ENCODE measurements at regions not wholly inside any gene's neighbourhood (a gene's known extent, or its start where the extent isn't known, plus 50 kb on each side); places are given as distances from the start of the nearest gene placed in this dataset.

DNA sequence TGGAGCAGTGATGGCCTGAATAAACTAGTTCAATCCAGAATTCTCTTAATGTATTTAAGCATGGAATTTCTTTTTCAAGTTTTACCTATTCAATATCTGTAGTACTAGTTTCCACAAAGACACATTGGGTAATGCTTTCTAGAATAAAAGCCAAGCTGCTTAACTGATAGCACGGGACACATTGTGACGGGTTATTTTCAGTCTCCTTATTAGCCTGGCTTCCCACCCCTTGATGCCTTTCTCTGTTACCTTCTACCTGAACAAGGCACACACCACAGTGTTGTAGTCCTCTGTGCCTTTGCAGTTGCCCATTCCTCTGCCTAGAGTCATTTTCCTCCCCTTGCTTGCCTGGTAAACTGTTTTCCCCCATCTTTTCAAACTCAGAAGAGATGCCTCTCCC, 139.1 kb downstream of the HDGFL1 start:
- TF ChIP-seq, protein P1, sequence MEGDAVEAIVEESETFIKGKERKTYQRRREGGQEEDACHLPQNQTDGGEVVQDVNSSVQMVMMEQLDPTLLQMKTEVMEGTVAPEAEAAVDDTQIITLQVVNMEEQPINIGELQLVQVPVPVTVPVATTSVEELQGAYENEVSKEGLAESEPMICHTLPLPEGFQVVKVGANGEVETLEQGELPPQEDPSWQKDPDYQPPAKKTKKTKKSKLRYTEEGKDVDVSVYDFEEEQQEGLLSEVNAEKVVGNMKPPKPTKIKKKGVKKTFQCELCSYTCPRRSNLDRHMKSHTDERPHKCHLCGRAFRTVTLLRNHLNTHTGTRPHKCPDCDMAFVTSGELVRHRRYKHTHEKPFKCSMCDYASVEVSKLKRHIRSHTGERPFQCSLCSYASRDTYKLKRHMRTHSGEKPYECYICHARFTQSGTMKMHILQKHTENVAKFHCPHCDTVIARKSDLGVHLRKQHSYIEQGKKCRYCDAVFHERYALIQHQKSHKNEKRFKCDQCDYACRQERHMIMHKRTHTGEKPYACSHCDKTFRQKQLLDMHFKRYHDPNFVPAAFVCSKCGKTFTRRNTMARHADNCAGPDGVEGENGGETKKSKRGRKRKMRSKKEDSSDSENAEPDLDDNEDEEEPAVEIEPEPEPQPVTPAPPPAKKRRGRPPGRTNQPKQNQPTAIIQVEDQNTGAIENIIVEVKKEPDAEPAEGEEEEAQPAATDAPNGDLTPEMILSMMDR (IDR thresholded peaks at IDR 0.05) = no peak
- no peaks in the 10 kb centered on the region for H3K36me3 ChIP-seq
- H3K9me3 ChIP-seq = no peaks in the 10 kb centered on the region
- H3K27me3 ChIP-seq = no peaks in the 10 kb centered on the region
- H3K4me1 ChIP-seq = no peaks in the 10 kb centered on the region
- DNase-seq (ENCODE audit: low spot score) = no peak
- H3K27ac ChIP-seq = no peak overlapping the region
- H3K4me3 ChIP-seq = no peak overlapping the region

DNA sequence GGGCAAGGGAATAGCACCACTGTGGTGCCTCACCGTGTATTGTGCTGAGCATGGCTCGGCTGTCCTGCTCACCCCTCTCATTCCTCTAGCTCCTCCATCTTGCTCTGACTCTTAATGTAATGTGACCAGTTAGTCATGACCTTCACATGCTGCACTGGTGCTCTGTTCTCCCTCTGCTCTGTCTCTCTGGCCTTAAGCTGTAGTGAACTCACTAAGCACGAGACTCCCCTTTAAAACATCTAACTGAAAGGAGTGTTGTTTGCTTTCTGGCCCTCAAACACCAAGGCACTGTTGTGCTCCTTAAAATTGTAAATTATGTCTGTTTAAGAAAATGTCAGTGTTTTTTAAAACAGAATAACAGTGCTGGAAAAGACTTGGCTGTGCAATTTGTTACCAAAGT, 140.4 kb downstream of the HDGFL1 start:
- DNase-seq (ENCODE audit: low spot score) = no peak
- Histone ChIP-seq H3K27ac (no peak overlapping the region), H3K4me3 (no peak overlapping the region), H3K27me3 (no peaks in the 10 kb centered on the region), H3K4me1 (no peaks in the 10 kb centered on the region), H3K9me3 (no peaks in the 10 kb centered on the region), H3K36me3 (no peaks in the 10 kb centered on the region)
- TF ChIP-seq, protein P1 (IDR thresholded peaks at IDR 0.05) = no peak

DNA sequence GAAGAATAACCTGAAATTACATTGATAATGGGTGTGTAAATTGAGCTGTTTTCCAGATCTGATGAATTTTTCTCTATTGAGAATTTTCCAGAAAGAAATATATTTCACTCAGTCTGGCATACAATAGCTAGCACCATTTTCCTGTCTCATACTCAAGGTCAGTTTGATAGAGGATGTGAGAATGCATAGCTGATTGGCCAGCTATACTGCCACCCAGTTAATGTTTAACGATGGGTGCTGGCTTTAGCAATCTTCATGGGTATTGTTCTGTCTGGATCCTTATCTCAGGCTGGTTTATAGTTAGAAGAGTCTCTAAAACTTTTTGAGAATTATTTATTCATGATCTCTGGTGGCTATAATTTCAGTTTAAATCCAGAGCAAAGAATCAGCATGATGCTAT, 147.4 kb downstream of the HDGFL1 start:
- no peaks in the 10 kb centered on the region for H3K27me3 ChIP-seq
- no peaks in the 10 kb centered on the region for H3K36me3 ChIP-seq
- no peak overlapping the region for H3K27ac ChIP-seq
- H3K4me1 ChIP-seq = no peaks in the 10 kb centered on the region
- no peak for DNase-seq (ENCODE audit: low spot score)
- H3K4me3 ChIP-seq = no peak overlapping the region
- TF ChIP-seq, protein P1 (IDR thresholded peaks at IDR 0.05) = no peak
- H3K9me3 ChIP-seq = no peaks in the 10 kb centered on the region

DNA sequence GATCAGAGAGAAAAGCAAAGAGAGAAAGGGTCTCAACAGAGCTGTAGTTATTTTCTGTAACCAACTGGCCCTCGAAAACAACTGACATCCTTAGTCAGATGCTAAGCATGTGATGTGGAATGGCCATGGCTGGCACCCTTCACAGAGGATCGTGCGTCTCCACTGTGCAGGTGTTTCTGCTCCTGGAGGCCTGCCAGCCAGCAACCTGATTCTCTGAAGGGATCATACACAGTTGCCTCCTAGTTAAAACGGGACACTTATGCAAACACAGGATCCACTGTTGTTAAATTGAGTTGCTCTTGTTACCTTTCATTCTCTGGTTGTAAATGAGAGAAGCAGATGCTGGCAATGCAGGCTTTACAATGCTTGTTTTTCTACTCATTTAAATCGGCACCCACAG, 148.5 kb downstream of the HDGFL1 start:
- Histone ChIP-seq H3K4me1 (no peaks in the 10 kb centered on the region), H3K9me3 (peaks cover 0 to 12% of the 10 kb centered on the region in 2 donors), H3K27ac (no peak overlapping the region), H3K36me3 (no peaks in the 10 kb centered on the region), H3K27me3 (no peaks in the 10 kb centered on the region), H3K4me3 (no peak overlapping the region)
- DNase-seq (ENCODE audit: low spot score) = no peak
- TF ChIP-seq, protein P1 (IDR thresholded peaks at IDR 0.05) = no peak

DNA sequence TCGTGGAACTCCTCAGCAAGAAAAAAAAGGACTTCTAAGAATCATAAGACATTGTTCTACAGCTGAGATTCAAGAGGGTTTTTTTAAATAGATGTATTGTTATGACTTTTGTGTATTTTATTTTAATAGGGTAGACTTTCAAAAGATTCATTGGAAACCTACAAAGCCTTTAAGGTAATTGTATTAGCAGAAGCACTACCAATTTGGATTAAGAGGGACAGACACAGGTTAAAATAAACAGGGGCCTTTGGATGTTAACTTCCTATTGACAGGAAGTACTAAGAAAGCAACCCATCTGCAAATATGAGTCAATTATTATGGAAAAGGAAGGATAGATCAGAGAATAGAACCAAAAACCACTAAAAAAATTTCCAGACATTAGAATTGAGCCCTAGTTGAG, 153.5 kb downstream of the HDGFL1 start:
- DNase-seq (ENCODE audit: low spot score) = no peak
- TF ChIP-seq, protein P1 (IDR thresholded peaks at IDR 0.05) = no peak
- Histone ChIP-seq H3K4me1 (no peaks in the 10 kb centered on the region), H3K27ac (no peak overlapping the region), H3K4me3 (no peak overlapping the region), H3K9me3 (peaks cover 0 to 25% of the 10 kb centered on the region in 2 donors), H3K36me3 (no peaks in the 10 kb centered on the region), H3K27me3 (no peaks in the 10 kb centered on the region)

DNA sequence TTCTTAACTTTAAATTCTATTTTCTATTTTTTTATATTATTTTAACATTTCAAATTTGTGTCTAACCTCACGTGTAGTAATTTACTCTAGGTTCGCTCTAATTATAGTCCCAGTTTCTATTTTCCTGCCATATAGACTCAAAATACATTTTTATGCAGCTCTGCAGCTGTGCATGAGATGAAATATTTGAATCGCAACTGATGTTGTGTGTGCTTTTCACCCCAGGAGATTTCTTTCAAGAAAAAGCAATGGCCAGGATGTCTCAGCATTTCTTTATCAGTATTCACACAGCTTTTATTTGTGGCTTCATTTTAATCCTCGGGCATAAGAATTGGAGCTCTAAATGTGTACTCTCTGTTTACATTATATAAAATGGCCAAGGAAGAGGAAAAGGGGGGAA, 157.6 kb downstream of the HDGFL1 start:
- Histone ChIP-seq H3K9me3 (peaks cover 0 to 22% of the 10 kb centered on the region in 2 donors), H3K27ac (no peak overlapping the region), H3K27me3 (no peaks in the 10 kb centered on the region), H3K4me3 (no peak overlapping the region), H3K4me1 (no peaks in the 10 kb centered on the region), H3K36me3 (no peaks in the 10 kb centered on the region)
- TF ChIP-seq, protein P1 (IDR thresholded peaks at IDR 0.05) = no peak
- no peak for DNase-seq (ENCODE audit: low spot score)

All from right atrium auricular region (tissue), 2 donors.